ENCODE measurements at regions not wholly inside any gene's neighbourhood (a gene's known extent, or its start where the extent isn't known, plus 50 kb on each side); places are given as distances from the start of the nearest gene placed in this dataset.

DNA sequence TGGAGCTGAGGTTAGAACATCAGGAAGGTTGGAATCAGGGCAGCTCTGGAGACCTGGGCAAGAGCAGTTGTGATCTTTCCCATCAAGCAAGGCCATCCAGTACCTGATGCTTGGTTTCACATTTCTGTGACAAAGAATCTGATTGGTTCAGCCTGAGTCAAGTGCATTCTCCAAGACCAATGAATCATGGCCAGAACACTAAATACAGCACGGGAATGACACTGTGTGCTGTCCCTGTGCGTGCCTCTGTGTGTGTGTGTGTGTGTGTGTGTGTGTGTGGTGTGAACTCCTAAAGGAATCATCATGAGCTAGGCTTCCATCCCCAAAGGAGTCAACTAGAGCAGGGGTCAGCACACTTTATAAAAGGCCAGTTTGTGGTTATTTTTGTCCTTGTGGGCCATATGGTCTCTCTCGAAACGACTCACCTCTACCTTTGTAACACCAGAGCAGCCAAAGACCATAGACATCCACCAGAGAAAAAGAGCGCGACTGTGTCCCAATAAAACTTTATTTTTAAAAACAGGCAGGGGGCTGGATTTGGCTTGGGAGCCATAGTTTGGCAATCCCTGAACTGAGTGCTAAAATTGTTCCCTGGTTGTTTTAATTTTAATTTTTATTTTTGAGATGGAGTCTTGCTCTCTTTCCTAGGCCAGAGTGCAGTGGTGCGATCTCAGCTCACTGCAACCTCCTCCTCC, 99.7 kb downstream of the INHBB start:
- TF ChIP-seq, protein P1, sequence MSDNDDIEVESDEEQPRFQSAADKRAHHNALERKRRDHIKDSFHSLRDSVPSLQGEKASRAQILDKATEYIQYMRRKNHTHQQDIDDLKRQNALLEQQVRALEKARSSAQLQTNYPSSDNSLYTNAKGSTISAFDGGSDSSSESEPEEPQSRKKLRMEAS (IDR thresholded peaks at IDR 0.05), result peak; percentile 29; the same call in 1 of the 2 replicates
- no peak for TF ChIP-seq CEBPB (IDR thresholded peaks at IDR 0.05)
- TF ChIP-seq EGR1 (IDR thresholded peaks at IDR 0.05), result no peak
- no peak for TF ChIP-seq TAF1 (IDR thresholded peaks at IDR 0.05; ENCODE audit: low read depth)
- no peak for TF ChIP-seq REST (IDR thresholded peaks at IDR 0.05; ENCODE audit: low read depth)
